LoVo (cell line): ENCODE measurements at regions not wholly inside any gene's neighbourhood (a gene's known extent, or its start where the extent isn't known, plus 50 kb on each side); places are given as distances from the start of the nearest gene placed in this dataset.
A peak's percentile ranks its signal among the peaks of the same experiment; 100 is the strongest.

ENCODE experiments used
- DNase-seq: peaks from one replicate; pipeline ENCODE4 v3.0.0-alpha.2; 2016; ENCODE audit warnings: low spot score

DNA sequence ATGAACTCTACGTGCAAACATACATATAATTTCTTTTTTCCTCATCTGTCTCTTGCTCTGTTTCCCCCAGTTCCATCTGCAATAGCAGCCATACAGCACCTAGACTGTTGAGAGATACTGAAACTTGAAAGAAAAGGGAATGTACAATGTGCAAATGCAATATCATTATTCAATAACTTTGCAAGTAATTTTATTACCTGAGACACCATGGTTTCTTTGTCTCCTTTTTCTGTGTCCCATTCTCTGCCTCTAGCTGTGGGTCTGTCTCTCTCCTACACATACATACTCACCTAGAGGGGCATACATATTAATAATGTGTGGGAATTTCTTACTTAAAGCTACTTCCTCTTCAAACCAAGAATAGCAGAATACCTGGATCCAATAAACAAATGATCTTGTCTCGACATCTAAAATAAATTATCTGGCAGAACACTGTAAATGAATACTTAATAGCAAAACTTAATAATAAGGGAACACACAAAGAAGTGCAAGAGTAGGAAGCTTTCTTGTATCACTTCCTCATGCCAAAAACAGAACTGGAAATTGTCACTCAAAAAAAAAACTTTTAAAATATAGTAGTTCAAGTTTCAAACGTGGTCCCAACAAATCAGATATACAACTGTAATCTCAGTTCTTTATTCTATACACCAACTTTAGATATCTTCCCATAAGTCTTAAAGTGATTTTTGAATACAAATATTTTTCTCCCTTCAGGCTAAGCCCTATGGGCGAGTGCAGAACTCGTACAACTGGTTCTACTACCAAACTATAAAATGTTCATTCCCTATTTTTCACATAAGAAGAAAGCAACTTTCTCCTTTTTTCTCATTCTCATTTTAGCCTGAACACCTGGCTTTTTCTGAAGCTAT lies 194.6 kb downstream of the NRIP1 start:
- no peak for DNase-seq

DNA sequence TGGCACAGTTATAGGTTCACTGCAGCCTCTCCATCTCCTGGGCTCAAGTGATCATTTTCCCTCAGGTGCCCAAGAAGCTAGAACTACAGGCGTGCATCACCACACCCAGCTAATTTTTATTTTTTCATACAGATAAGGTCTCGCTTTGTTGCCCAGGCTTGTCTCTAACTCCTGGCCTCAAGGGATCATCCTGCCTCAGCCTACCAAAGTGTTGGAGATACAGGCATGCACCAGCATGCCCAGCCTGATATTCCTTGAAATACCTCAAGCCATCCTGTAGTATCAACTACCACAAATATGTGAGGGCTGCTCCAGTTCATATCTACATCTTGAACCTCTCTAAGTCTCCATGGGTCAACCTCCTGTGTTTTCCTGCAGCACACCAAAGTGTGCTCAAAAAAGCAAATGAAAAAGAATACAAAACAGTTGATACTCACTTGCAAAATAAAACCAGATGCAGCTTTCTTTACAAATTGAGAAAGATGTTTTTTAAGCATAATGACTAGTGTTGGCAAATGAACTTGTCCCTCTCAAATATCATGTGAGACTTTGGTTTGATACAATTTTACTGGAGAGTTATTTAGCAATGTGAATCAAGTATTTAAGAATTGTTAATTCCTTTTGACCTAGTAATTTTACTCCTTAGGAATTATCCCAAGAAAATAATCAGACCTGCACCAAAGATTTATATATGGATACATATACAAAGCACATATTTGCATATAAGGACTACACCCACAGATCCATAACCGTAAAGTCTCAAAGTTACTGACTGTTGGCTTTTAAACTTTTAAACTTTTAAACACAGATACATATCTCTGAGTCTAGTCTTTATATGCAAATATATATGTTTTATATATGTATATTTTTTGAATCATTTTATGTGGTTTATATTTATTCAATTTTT lies 197.7 kb downstream of the NRIP1 start:
- DNase-seq = no peak

DNA sequence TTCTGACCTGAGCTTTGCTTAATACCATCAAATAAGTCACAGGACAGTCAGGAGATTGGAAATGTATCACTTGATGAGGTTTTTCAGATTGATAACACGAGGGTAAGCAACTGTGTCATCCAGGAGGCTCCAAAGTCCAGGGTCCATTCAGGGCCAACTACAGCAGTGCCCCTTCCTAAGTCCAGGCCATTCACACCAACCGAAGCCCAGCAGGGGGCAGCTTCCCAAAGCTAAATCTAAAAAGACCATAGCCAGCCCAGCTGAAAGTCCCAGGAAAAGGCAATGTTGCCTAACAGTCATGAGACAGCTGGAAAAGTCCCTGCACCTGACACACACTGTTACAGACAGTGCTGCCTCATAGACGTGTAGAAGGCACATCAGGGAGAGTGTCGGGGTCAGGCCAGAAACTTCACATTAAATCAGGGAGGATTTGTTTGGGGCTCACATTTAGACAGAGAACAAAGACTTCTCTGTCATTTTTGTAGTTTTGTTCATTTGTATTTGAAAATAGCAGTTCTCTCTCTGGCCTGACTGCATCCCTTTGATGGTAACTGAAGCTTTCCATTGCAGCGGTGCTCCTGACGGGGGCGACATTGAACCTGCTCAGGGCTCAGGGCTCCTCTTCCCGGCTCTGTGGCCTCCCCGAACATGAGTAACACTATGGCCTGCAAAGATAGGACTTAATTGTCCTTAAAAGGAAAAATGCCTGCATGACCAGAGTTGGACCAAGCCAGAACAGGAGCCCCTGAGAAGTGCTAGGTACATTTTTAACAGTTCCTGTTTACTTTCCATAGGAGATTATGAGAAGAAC lies 200.4 kb downstream of the NRIP1 start:
- DNase-seq = peak; percentile 44

DNA sequence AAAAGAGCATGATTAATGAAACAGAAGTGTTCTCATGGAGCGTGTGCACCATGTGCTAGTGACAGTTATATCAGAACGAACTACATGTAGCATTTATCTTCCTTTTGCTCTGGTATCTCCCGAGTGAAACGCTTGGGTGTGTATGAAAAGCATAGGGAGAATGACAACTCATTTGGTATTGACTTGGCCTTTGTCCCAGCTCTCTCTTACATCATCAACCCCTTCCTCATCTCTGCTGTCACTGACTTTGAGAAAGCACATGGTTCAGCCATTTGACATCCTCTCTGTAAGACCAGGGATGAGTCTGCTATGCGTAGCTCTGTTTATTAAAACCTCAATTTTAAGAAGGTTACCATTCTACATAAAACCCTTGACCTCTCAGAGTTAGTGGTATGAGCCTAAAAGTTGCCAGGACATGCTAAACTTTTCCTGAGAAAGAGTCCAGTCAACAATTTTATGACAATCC lies 201.0 kb downstream of the NRIP1 start:
- no peak for DNase-seq

DNA sequence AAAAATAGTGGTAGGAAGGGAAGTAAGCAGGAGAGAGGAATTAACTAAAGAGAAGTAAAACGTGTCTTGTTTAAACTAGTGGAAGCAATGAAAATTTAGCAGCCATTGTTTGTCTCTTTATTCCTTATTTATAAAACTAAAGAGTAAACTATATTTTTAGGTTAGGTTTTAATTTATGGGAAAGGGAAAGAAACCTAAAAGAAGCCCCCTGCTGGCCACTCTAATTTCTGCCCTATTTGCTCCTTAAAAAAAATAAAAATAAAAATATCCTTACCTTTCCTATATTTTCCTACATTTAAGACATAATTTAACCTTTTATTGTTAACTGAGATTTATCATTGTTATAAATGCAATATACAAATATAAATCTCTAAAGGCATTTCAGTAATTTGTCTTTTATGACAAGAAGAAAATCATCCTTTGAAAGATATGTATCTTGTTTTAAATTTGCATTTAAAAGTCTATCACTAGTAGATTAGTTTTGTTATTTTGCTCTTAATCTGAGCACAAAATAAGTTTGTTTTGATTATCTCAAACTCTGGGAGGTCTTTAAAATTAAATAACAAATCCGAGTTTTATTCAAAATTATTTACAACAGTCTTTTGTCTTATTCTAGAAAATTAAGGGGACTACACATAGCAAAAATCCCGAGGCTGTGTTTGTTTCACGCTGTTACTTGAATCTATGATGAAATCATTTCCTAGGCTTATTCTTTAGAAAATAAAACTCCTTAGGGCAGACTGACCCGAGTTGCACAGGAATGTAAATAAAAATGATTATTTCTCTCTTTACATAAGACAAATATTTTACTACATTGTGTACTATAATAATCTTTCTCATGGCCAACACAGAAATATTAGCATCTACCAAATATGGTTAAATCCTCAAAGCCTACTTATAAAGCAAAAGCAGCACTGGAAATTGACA lies 201.7 kb downstream of the NRIP1 start:
- peak; percentile 17 for DNase-seq

DNA sequence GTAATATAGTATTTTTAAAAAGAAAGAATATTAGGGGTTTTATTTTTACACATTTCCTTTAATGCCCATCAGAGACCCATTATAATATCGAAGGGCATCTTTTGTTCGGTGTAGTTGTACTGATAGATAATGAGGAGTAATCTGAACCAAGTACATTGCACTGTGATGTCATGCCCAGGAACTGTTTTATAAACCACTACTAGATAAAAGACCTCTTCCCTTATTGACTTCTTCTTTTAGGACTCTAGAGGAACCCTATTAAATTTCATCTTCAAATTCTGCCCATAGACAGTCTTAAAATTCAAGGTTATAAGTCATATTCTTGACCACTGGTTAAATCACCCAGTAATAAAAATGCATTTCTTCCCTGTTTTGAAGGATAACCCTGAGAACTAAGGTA lies 206.5 kb downstream of the NRIP1 start:
- DNase-seq = no peak

DNA sequence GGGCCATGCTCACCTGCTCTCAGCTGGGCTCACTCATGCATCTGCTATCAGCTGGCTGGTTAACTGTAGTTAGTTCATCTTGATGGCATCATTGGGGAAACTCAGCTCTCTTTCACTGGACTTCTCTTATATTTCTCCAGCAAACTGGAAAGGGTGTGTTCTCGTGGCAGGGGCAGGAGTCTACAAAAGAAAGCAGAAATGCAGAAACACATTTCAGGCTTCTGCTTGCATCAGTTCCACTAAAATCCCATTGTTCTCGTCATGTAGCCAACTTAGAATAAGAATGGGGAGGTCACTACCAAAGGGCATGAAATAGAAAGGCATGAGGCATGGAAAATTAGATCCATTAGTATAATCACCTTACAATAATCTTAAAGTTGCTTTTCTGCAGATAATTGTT lies 207.3 kb downstream of the NRIP1 start:
- DNase-seq = no peak

DNA sequence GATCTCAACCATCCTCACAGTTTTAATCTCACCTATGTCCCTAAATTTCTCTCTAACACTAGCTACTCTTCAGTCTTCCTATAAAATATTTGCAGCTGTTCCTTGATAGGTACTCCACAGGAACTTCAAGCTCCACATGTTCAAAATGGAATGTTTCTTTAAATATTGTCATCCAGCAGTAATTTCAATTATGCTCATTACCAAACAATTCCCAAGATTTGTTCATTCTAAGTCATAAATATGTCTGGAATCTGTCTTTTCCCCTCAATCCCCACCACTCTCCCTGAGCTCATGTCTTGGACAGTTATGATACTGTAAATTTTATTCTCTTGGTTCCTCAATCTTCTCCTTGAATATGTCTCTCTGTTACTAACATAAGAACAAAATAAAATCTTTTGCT lies 214.4 kb downstream of the NRIP1 start:
- DNase-seq = no peak

DNA sequence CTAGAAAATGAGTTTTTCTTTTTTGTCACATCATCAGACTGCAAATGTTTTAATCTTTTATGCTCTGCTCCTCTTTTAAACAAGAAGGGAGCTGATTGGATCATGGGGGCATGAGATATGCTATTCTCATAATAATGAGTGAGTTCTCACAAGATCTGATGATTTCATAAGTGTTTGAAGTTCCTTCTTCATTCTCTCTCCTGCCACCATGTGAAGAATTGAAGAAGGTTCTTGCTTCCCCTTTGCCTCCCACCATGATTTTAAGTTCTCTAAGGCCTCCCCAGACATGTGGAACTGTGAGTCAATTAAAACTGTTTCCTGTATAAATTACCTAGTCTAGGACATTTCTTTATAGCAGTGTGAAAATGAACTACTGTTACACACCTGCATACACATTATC lies 218.2 kb downstream of the NRIP1 start:
- DNase-seq = no peak

DNA sequence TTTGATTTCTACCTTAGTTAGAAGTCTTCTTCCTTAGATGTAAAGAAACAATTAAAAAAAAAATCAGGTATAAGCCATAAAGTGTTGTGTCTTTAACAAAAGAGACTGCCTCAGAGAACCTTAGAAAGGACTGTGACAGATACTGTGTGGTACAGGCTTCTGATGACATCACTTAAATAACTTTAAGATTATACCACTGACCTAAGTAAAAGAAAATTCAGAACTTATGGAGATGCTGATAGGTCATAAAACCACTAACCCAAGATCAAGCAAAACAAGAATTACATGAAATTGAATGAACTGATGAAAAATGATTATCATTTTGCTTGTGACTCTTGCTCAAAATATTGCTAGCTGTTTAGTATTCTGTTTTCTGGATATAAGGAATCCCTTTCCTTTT lies 220.8 kb downstream of the NRIP1 start:
- no peak for DNase-seq

DNA sequence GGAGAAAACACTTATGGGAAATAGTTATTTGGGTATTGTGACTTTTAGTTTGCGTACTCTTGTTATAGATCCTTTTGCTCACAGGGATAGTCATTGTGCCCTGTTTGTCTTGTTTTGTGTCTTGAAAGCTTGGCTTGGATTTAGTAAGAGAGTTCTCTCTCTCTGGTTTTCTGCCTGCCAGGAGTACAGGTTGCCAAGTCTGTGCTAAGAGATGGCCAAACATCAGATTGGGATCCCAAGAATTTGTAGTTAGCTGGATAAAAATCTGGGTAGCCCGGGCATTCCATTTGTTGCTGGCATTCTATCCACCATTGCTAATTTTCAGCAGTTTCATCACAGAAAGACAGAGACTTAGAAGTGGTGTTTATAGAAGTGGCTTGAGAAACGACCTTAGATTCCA lies 222.2 kb downstream of the NRIP1 start:
- no peak for DNase-seq

DNA sequence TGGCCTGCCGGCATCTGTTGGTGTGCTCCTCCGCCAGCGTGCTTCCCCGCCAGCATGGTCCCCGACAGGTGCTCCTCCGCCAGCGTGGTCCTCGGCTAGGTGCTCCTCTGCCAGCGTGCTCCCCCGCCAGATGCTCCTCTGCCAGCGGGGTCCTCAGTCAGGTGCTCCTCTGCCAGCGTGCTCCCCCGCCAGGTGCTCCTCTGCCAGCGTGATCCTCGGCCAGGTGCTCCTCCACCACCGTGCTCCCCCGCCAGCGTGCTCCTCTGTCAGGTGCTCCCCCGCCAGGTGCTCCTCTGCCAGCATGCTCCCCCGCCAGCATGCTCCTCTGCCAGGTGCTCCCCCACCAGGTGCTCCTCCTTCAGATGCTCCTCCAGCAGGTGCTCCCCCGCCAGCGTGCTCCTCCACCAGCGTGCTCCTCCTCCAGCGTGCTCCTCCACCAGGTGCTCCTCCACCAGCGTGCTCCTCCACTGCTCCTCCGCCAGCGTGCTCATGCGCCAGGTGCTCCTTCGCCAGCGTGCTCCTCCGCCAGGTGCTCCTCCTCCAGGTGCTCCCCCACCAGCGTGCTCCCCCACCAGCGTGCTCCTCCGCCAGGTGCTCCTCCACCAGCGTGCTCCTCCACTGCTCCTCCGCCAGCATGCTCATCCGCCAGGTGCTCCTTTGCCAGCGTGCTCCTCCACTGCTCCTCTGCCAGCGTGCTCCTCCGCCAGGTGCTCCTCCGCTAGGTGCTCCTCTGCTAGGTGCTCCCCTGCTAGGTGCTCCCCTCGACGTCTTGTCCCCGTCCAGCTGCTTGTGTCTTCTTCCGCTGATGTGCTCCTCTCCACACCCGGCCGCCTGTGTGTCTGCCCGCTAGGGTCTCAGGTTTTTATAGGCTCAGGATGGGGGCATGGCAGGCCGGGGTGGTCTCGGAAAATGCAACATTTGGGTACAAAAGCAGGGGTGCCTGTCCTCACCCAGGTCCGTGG lies 223.0 kb downstream of the NRIP1 start:
- DNase-seq = no peak

DNA sequence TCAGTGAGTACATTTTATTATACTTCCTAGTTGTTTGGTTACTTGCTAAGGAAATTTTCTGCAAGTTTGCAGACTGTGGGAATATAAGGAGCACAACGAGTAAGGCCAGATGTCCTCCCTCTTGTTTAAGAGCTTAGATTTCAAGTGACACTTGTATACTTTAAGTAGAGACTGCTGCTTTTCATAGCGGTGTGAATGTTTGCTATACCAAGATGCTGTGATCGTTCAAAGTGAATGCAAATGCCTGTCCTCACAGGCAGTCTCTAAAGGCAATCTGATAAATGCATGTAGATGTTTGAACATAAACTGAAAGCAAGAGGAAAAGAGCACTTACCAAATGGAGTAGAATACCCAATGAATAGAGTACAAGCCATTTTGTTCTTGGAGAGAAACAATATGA lies 226.4 kb downstream of the NRIP1 start:
- no peak for DNase-seq

DNA sequence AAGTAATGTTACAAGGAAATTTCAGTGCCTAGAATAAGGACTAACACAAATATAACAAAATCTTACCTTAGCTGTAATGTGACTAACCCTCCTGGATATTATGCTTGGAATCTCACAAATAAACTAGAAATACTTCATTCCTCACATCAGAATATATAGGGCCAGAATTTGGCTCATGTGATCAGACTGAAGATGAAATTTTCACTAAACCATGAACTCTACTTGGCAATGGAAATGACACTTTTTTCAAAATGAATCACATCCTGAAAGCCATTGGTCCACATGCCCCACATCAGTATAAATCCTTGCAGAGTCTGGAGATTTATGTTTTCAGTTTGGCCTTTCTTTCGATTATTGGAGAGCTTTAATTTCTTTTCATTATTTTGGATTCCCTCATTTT lies 227.8 kb downstream of the NRIP1 start:
- no peak for DNase-seq

DNA sequence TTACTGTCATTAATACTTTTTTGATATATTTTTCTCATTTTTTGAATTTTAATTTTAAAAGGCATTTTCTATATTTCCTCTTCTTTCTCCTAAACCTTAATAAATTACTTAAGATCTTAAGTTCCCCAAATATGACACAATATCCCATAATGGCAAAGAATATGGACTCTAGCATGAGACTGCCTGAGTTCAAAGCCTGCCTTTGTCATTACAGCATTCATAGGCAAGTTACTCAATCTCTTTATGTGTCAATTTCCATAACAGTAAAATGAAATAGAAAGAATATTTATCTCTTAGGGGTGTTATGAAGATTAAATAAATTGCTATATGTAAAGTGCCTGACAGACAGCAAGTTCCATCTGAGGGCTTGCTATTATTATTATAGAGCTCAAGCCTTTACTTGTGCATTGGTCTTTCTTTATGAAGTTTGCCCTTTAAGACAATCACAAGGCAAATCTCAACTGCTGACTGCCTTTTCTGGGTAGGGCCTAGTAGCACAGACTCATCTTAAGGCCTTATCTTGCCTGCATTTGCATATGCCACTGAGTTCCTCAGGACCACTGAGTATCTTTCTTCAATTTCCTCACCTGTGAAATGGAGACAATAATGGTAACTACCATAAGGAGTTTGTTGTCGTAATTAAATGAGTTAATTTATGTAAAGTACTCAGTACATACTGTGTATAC lies 231.0 kb downstream of the NRIP1 start:
- no peak for DNase-seq

DNA sequence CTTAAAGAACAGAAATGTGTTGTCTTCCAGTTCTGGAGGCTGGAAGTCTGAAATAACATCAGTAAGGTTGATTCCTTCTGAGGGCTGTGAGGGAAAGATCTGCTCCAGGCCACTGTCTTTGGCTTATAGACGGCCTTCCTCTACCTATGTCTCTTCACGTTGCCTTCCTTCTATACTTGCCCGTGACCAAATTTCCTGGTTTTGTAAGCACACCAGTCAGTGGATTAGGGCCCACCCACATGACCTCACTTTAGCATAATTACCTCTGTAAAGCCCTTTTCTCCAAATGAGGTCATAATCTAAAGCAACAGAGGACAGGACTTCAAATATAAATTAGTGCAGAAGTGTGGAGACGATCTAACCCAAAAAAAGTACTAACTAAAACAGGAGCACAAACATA lies 231.6 kb downstream of the NRIP1 start:
- no peak for DNase-seq

DNA sequence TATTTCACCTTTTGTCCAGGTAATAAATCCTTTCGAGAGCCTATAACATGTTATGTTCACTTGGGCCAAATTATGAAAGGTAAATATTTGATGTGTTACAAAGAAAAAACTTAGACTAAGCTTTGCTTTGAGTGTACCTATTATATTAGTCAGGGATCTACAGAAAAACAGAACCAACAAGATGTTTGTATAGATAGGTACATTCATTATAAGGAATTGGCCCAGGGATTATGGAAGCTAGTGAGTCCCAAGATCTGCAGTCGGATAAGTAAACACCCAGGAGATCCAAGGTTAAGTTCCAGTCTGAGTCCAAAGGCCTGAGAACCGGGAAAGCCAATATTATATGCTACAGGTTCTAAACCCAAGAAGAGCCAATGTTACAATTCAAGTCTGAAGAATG lies 234.5 kb downstream of the NRIP1 start:
- DNase-seq = no peak

DNA sequence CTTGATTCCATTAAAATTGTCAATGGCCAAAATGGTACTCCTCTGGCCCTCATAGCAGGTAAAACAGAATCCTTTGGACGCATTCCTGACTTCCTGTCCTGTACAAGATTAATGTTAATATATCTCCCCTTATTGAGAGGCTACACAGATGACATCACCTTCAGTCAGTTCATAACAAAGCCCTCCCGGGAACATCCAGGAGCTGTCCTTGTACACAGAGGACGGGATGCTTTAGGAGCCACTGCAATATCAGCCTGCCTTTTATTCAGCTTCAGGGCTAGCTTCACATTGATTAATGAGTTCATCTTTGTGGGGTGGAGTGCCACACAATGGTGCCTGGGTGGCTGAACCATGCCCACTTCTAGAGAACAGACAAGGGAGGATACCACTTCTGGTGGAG lies 235.1 kb downstream of the NRIP1 start:
- no peak for DNase-seq

DNA sequence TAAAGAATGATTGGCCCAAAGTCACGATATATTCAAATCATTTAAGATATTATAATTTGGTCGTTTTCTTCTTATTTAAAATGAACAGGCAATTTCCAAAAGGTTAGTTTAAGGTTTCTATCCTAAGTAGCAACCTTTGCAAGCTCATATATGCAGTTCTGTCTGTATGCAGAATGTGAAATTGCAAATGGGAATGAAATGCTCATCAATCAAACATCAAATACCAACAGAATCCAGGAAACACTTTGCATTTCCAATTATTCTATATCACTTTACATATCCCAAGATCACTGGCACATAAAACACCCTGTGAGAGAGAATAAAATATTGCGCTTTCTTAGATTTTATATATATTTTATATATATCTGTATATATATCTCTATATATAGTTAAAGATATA lies 237.3 kb downstream of the NRIP1 start:
- no peak for DNase-seq
